GM12878 (cell line): ENCODE measurements at regions not wholly inside any gene's neighbourhood (a gene's known extent, or its start where the extent isn't known, plus 50 kb on each side); places are given as distances from the start of the nearest gene placed in this dataset.

Experiments
- ATAC-seq: fragments of 200-7000 bp; cut with Tn5 transposase; 3 replicates; pipeline ENCODE4 v1.9.1; 2020; ENCODE audit warnings: mild to moderate bottlenecking, moderate library complexity
- BruUV-seq: library from RNA; stranded (reverse); fragments of 400-500 nt; replicated peaks from 2 replicates; lab custom pipeline; 2021; lab: Mats Ljungman, UMichigan
- CTCF ChIA-PET: fragments of 300-600 bp; sonication (Branson Sonifier 250); formaldehyde crosslinking; extraction: SDS; loops from one replicate; lab custom pipeline; 2021; ENCODE audit warnings: inconsistent platforms; lab: Yijun Ruan, JAX
- POLR2A ChIA-PET: fragments of 350-600 bp; formaldehyde crosslinking; extraction: SDS; loops from one replicate; lab custom pipeline; 2021; ENCODE audit warnings: inconsistent platforms; lab: Charles Lee
- RAD21 ChIA-PET: fragments of 300-600 bp; sonication (Branson Sonifier 250); formaldehyde crosslinking; loops from one replicate; lab custom pipeline; 2023; ENCODE audit warnings: antibody characterized with exemption; ENCODE audit not compliant: unreplicated experiment; lab: Charles Lee
- SMC1A ChIA-PET: fragments of 300-600 bp; sonication (Branson Sonifier 250); formaldehyde crosslinking; loops from one replicate; lab custom pipeline; 2023; ENCODE audit not compliant: unreplicated experiment, uncharacterized antibody; lab: Charles Lee
- DNase-seq: peaks from one replicate; pipeline ENCODE4 v3.0.0-alpha.2; 2011; ENCODE audit warnings: low read depth, low spot score
- FAIRE-seq: peaks from 3 replicates; lab custom pipeline; 2011; peaks lifted over from hg19 to GRCh38; lab: Jason Lieb, UNC
- H2AFZ ChIP-seq: 2 replicates; pipeline ENCODE4 v1.6.0; 2011; ENCODE audit warnings: low read depth, low read length, control low read depth; ENCODE audit not compliant: control insufficient read depth
- H3K27ac ChIP-seq: 2 replicates; pipeline ENCODE4 v1.5.1; 2011; ENCODE audit warnings: control low read depth; ENCODE audit not compliant: control insufficient read depth, insufficient read depth
- H3K27me3 ChIP-seq, 2 experiments: replicated peaks in 1 of 2; 2 replicates each; pipeline versions ENCODE4 v1.6.0 to v1.6.1; 2011; ENCODE audit warnings: low read length in 1 of 2; ENCODE audit not compliant: control insufficient read depth in 2 of 2, insufficient read depth in 2 of 2
- H3K36me3 ChIP-seq, 2 experiments: 2 replicates each; pipeline ENCODE4 v1.5.1; 2011; ENCODE audit warnings: low read length in 1 of 2; ENCODE audit not compliant: control insufficient read depth in 2 of 2, insufficient read depth in 2 of 2
- H3K4me1 ChIP-seq: 2 replicates; pipeline ENCODE4 v1.6.1; 2011; ENCODE audit warnings: mild to moderate bottlenecking, low read length, moderate library complexity, mixed read lengths; ENCODE audit not compliant: control insufficient read depth, insufficient read depth
- H3K4me2 ChIP-seq: 2 replicates; pipeline ENCODE4 v1.6.0; 2011; ENCODE audit warnings: control low read depth; ENCODE audit not compliant: control insufficient read depth, insufficient read depth
- H3K4me3 ChIP-seq: fragments of 200-600 bp; sonication (generic); 2 replicates; pipeline ENCODE4 v1.5.1; 2016
- H3K79me2 ChIP-seq: 2 replicates; pipeline ENCODE4 v1.6.0; 2011; ENCODE audit warnings: low read length; ENCODE audit not compliant: control insufficient read depth, insufficient read depth
- H3K9ac ChIP-seq: 2 replicates; pipeline ENCODE4 v1.8.0; 2011; ENCODE audit warnings: low read length, control low read depth, mixed read lengths; ENCODE audit not compliant: control insufficient read depth, insufficient read depth
- H3K9me3 ChIP-seq: replicated peaks from 3 replicates; pipeline ENCODE4 v1.5.1; 2011; ENCODE audit warnings: mild to moderate bottlenecking, low read length; ENCODE audit not compliant: control insufficient read depth, insufficient read depth
- H4K20me1 ChIP-seq: 2 replicates; pipeline ENCODE4 v1.6.0; 2011; ENCODE audit not compliant: control insufficient read depth, insufficient read depth
- ASH2L ChIP-seq: fragments of 300-600, 200-600 bp; sonication (generic); IDR thresholded peaks from 2 replicates; pipeline ENCODE4 v1.6.1; 2017; ENCODE audit warnings: low read depth, mild to moderate bottlenecking, borderline replicate concordance
- CBFB ChIP-seq: IDR thresholded peaks from 2 replicates; pipeline ENCODE4 v1.6.1; 2016; ENCODE audit warnings: antibody characterized with exemption, low read depth
- CHD2 ChIP-seq: IDR thresholded peaks from 2 replicates; pipeline ENCODE4 v1.6.1; 2011; ENCODE audit warnings: low read depth, low read length, improper control_type of control experiment, borderline replicate concordance
- KLF5 ChIP-seq: fragments of 450-650 bp; IDR thresholded peaks from 2 replicates; pipeline ENCODE4 v1.6.1; 2014; ENCODE audit warnings: mild to moderate bottlenecking; ENCODE audit not compliant: partially characterized antibody
- NFIC ChIP-seq: IDR thresholded peaks from 2 replicates; pipeline ENCODE4 v1.6.1; 2012; ENCODE audit warnings: low read depth, mild to moderate bottlenecking, inconsistent platforms, low read length, moderate library complexity
- NFYA ChIP-seq: IDR thresholded peaks from 2 replicates; pipeline ENCODE4 v1.6.1; 2011; ENCODE audit warnings: low read depth, mild to moderate bottlenecking, low read length, improper control_type of control experiment, borderline replicate concordance
- RAD21 ChIP-seq: IDR thresholded peaks from 2 replicates; pipeline ENCODE4 v1.6.1; 2011; ENCODE audit warnings: mild to moderate bottlenecking, low read depth, low read length, moderate library complexity; ENCODE audit not compliant: insufficient read depth
- RAD51 ChIP-seq: fragments of 450-650 bp; IDR thresholded peaks from 2 replicates; pipeline ENCODE4 v1.6.1; 2016; ENCODE audit warnings: moderate library complexity, mild to moderate bottlenecking, inconsistent platforms
- RB1 ChIP-seq: fragments of 450-650 bp; formaldehyde crosslinking; IDR thresholded peaks from 2 replicates; pipeline ENCODE4 v1.6.1; 2017; ENCODE audit warnings: mild to moderate bottlenecking, borderline replicate concordance
- SMAD5 ChIP-seq: IDR thresholded peaks from 2 replicates; pipeline ENCODE4 v1.6.1; 2016; ENCODE audit warnings: antibody characterized with exemption, low read depth
- SMARCA5 ChIP-seq: fragments of 450-650 bp; IDR thresholded peaks from 2 replicates; pipeline ENCODE4 v1.6.1; 2017; ENCODE audit warnings: mild to moderate bottlenecking
- STAT1 ChIP-seq: fragments of 450-650 bp; conservative IDR thresholded peaks from 2 replicates; pipeline ENCODE4 v1.6.1; 2014; ENCODE audit warnings: antibody characterized with exemption, mild to moderate bottlenecking
- ZNF207 ChIP-seq: fragments of 450-650 bp; IDR thresholded peaks from 2 replicates; pipeline ENCODE4 v1.6.1; 2014; ENCODE audit warnings: antibody characterized with exemption, mild to moderate bottlenecking, borderline replicate concordance
- ZNF622 ChIP-seq: fragments of 450-650 bp; IDR thresholded peaks from 2 replicates; pipeline ENCODE4 v1.6.1; 2017; ENCODE audit warnings: mild to moderate bottlenecking, inconsistent platforms
- WGBS: methylation state at CpG from one replicate; pipeline ENCODE4 v1.1.6; 2016; ENCODE audit warnings: low lambda C conversion rate; ENCODE audit not compliant: insufficient replicate concordance, insufficient coverage; ENCODE audit errors: missing lambda C conversion rate; 5-methylcytosine and 5-hydroxymethylcytosine counted together
- in situ Hi-C: fragments of 300-500 bp; cut with MboI; formaldehyde crosslinking; loops from 9 replicates; pipeline ENCODE4 v1.14.3; 2018; ENCODE audit warnings: mixed read lengths
- intact Hi-C: fragments of 100-400 bp; cut with micrococcal nuclease; formaldehyde crosslinking; loops from one replicate; pipeline ENCODE4 v1.14.2; 2022; ENCODE audit not compliant: unreplicated experiment
- TF ChIP-seq, protein P1 (sequence below): IDR thresholded peaks from 2 replicates; pipeline ENCODE4 v1.6.1; 2011; ENCODE audit warnings: mild to moderate bottlenecking, low read depth, low read length, moderate library complexity; ENCODE audit not compliant: insufficient replicate concordance
- TF ChIP-seq, protein P2 (sequence below): IDR thresholded peaks from 2 replicates; pipeline ENCODE4 v1.6.1; 2012; ENCODE audit warnings: low read depth, low read length, improper control_type of control experiment

DNA sequence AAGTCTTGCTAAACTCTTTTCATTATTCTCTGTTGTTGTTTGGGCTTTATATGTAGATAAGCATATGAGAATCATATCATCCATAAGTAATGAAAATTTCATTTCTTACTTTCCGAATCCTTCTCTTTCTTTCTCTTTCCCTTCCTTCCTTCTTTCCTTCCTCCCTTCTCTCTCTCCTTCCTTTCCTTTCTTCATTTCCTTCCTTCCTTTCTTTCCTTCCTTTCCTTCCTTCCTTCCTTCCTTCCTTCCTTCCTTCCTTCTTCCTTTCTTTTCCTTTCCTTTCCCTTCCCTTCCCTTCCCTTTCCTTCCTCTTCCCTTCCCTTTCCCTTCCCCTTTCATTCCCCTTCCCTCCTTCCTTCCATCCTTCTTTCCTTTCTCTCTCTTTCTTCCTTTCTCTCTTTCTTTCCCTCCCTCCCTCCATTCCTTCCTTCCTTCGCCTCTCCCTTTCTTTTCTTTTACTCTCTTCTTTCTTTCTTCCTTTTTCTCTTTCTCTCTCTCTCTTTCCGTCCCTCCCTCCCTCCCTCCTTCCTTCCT, 147.3 kb downstream of the UCK2 start (continued):
- TF ChIP-seq KLF5 = no peak

DNA sequence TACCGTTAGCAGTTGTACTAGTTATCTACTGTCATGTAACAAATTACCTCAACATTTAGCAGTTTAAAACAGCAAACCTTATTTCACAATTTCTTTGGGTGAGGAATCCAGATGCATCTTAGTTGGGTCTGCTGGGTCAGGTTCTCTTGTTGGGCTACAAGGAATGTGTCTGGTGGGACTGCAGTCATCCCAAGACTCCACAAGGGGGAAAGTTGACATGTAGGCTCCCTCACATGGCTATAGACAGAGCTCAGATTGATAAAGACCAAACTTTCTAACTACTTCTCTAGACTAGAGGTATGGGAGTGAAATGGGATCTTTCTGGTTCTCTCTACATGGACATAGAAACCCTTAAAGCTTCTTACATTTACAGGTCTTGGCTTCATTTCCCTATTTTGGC, 160.9 kb downstream of the UCK2 start:
- Histone ChIP-seq H3K36me3 (no peaks in the 10 kb centered on the region), H3K4me2 (no peak overlapping the region), H3K4me1 (no peaks in the 10 kb centered on the region), H2AFZ (no peak overlapping the region), H3K27ac (no peak overlapping the region), H3K27me3 (no peaks in the 10 kb centered on the region), H3K4me3 (no peak overlapping the region), H4K20me1 (no peaks in the 10 kb centered on the region), H3K9me3 (no peaks in the 10 kb centered on the region), H3K79me2 (no peaks in the 10 kb centered on the region), H3K9ac (no peak overlapping the region)
- no peak for DNase-seq
- in situ Hi-C loops (no loop called here), intact Hi-C loops (no loop called here)
- no peak for FAIRE-seq
- no TSS peak for BruUV-seq
- TF ChIP-seq RAD51 (no peak), CHD2 (no peak), RAD21 (no peak), ASH2L (no peak), SMAD5 (no peak), SMARCA5 (no peak), NFIC (no peak), STAT1 (no peak), RB1 (no peak), CBFB (no peak), NFYA (no peak), ZNF207 (no peak), ZNF622 (no peak)
- TF ChIP-seq, protein P1, sequence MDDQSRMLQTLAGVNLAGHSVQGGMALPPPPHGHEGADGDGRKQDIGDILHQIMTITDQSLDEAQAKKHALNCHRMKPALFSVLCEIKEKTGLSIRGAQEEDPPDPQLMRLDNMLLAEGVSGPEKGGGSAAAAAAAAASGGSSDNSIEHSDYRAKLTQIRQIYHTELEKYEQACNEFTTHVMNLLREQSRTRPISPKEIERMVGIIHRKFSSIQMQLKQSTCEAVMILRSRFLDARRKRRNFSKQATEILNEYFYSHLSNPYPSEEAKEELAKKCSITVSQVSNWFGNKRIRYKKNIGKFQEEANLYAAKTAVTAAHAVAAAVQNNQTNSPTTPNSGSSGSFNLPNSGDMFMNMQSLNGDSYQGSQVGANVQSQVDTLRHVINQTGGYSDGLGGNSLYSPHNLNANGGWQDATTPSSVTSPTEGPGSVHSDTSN = no peak
- TF ChIP-seq, protein P2, sequence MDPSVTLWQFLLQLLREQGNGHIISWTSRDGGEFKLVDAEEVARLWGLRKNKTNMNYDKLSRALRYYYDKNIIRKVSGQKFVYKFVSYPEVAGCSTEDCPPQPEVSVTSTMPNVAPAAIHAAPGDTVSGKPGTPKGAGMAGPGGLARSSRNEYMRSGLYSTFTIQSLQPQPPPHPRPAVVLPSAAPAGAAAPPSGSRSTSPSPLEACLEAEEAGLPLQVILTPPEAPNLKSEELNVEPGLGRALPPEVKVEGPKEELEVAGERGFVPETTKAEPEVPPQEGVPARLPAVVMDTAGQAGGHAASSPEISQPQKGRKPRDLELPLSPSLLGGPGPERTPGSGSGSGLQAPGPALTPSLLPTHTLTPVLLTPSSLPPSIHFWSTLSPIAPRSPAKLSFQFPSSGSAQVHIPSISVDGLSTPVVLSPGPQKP = no peak
- ChIA-PET CTCF (no interaction called here), POLR2A (no interaction called here), SMC1A (no interaction called here), RAD21 (no interaction called here)
- ATAC-seq = no peak
- WGBS = 0% methylated on average over 1 of the region's 1 CpG
